ENCODE measurements at regions not wholly inside any gene's neighbourhood (a gene's known extent, or its start where the extent isn't known, plus 50 kb on each side); places are given as distances from the start of the nearest gene placed in this dataset.

GRCh38 chr13:73754241-73754640 is 380.0 kb downstream of the KLF12 start:
- no peak for DNase-seq (ENCODE audit: low spot score)

- no peak for DNase-seq (ENCODE audit: low spot score)
Observed at GRCh38 chr13:73751290-73751689, 382.9 kb downstream of the KLF12 start.

- no peak for DNase-seq (ENCODE audit: low spot score)
Observed at GRCh38 chr13:73748404-73748803, 385.8 kb downstream of the KLF12 start.

- no peak for DNase-seq (ENCODE audit: low spot score)
Observed at GRCh38 chr13:73745190-73745589, 389.0 kb downstream of the KLF12 start.

- DNase-seq (ENCODE audit: low spot score), result no peak
Observed at GRCh38 chr13:73742982-73743381, 391.2 kb downstream of the KLF12 start.

- no peak for DNase-seq (ENCODE audit: low spot score)
Observed at GRCh38 chr13:73741742-73742141, 392.5 kb downstream of the KLF12 start.

GRCh38 chr13:73741111-73741510 is 393.1 kb downstream of the KLF12 start:
- DNase-seq (ENCODE audit: low spot score), result no peak

GRCh38 chr13:73740666-73741065 is 393.5 kb downstream of the KLF12 start:
- no peak for DNase-seq (ENCODE audit: low spot score)

- DNase-seq (ENCODE audit: low spot score), result no peak
Observed at GRCh38 chr13:73739394-73739793, 394.8 kb downstream of the KLF12 start.

- no peak for DNase-seq (ENCODE audit: low spot score)
Observed at GRCh38 chr13:73738626-73739025, 395.6 kb downstream of the KLF12 start.

GRCh38 chr13:73737214-73737613 is 397.0 kb downstream of the KLF12 start:
- no peak for DNase-seq (ENCODE audit: low spot score)

- no peak for DNase-seq (ENCODE audit: low spot score)
Observed at GRCh38 chr13:73733706-73734105, 400.5 kb downstream of the KLF12 start.

- no peak for DNase-seq (ENCODE audit: low spot score)
Observed at GRCh38 chr13:73732350-73732749, 401.9 kb downstream of the KLF12 start.

GRCh38 chr13:73731564-73731963 is 402.6 kb downstream of the KLF12 start:
- no peak for DNase-seq (ENCODE audit: low spot score)

GRCh38 chr13:73730014-73730413 is 404.2 kb downstream of the KLF12 start:
- DNase-seq (ENCODE audit: low spot score), result no peak

- no peak for DNase-seq (ENCODE audit: low spot score)
Observed at GRCh38 chr13:73729046-73729445, 405.2 kb downstream of the KLF12 start.

- no peak for DNase-seq (ENCODE audit: low spot score)
Observed at GRCh38 chr13:73722120-73722519, 412.1 kb downstream of the KLF12 start.

GRCh38 chr13:73721571-73721970 is 412.6 kb downstream of the KLF12 start:
- DNase-seq (ENCODE audit: low spot score), result no peak

GRCh38 chr13:73720216-73720840 is 413.9 kb downstream of the KLF12 start:
- no peak for DNase-seq (ENCODE audit: low spot score)

- DNase-seq (ENCODE audit: low spot score), result no peak
Observed at GRCh38 chr13:73718246-73718645, 416.0 kb downstream of the KLF12 start.

GRCh38 chr13:73717632-73718031 is 416.6 kb downstream of the KLF12 start:
- no peak for DNase-seq (ENCODE audit: low spot score)

- DNase-seq (ENCODE audit: low spot score), result no peak
Observed at GRCh38 chr13:73715911-73716510, 418.2 kb downstream of the KLF12 start.

GRCh38 chr13:73715114-73715910 is 418.9 kb downstream of the KLF12 start:
- peak; percentile 49 for DNase-seq (ENCODE audit: low spot score)
